HG03064 (cell line): ENCODE measurements at regions not wholly inside any gene's neighbourhood (a gene's known extent, or its start where the extent isn't known, plus 50 kb on each side); places are given as distances from the start of the nearest gene placed in this dataset.

Experiments used
- ATAC-seq: cut with Tn5 transposase; IDR thresholded peaks from one replicate; pipeline ENCODE4 v1.9.1; 2021; ENCODE audit warnings: low read depth; ENCODE audit not compliant: unreplicated experiment

DNA sequence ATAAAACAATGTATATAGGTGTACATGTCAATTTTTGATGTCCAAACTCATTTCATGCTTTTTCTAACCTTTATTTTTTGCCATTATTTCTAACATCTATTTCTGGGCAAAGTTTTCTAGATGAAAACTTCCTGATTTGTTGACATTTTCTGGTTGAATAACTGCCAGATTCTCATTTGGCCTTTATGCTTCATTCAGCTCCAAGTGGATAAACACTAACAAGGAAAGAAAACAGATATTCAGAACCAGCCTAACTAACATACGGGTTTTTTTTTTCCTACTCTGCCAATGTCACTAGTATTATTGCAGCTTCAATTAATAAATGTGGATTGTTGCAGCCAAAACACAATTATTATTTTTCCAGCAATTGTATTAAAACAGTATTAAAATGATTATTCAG is 50.9 kb upstream of the RAP1GDS1 start:
- no peak for ATAC-seq

GRCh38 chr4:98209111-98209510 is 52.1 kb upstream of the RAP1GDS1 start:
- ATAC-seq: no peak

DNA sequence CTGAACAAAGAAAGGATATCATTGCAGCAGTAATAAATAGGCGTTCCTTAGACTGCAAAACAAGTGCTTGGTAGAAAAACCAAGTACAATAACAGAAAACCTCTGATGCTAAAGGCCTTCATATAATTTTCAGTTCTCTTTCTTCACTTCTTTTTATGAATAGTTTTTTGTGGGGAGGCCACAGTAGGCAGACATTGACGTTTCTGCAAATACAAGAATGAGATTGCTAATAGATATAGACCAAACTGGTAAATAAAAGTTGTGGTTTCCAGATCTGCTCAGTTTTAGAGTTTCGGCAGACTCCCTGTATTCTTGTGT is 57.0 kb upstream of the RAP1GDS1 start:
- peak; percentile 44 for ATAC-seq

- peak; percentile 75 for ATAC-seq
Observed at GRCh38 chr4:98203332-98204235, 57.6 kb upstream of the RAP1GDS1 start.

DNA sequence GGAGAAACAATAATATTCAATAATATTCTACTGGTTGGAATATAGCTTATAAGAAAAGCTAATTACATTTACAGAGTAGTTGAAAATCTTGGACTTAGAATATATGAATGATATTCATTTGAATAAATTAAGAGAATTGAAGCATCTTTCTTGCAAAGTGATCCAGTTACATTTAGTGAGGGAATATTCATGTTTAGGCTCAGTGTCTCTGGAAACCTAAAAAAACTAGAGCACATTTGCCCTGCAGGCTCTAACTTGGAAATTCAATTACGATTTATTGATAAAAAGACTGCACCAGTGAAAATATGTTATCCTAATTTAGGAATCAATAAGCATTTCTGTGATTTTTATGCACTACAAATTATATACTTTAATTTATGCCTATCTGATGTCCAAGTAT is 58.3 kb upstream of the RAP1GDS1 start:
- no peak for ATAC-seq

GRCh38 chr4:98199247-98199646 is 56.0 kb upstream of the STPG2 start:
- ATAC-seq: no peak

DNA sequence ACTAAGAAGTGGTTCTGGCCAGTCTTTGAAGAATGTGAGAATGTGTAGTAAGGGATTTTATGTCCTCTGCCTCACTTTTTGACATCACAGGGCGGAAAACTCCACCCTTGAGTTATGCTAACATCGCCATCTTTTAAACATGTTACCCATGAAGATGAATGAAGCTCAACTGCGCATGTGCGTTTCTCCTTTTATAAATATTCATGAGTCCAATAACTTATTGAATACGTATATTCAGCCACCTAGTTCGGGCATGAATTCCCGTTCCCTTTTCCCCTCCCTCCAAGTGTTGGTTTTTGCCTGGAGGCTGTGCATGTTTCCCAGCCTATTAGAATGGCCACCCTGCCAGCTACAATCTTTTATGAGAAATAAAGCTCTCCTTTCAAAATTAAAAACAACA is 51.7 kb upstream of the STPG2 start:
- no peak for ATAC-seq

DNA sequence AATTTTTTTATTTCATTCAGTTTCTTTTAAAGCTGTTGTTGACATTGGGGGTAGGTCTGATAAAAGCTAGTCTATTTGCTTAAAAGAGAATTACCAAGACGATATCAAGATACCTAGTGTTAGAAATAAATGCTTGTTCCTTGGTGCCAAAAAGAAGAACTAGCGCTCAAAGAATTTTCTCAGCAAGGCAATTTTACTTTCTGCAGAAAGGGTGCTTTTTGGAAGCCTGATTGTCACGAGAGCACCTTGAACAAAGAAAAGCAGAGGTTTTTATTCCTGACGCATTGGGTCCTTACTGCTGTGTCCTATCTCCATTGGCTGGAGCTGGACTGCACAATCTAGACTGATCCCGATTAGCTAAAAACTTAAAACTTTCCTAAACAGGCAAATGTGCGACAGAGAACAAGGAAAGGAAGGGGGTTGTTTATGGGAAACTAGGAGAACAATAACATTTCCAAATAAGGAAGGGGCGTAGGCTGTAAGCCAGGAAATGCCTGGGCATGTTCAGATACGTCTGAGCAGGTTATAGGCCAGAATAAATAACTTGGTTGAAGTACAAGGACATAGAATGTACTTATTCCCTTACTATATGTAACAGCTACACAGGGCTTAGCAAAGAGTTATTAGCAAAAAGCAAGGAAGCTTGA is 50.3 kb upstream of the STPG2 start:
- no peak for ATAC-seq
